HG03460 (cell line): ENCODE measurements at regions not wholly inside any gene's neighbourhood (a gene's known extent, or its start where the extent isn't known, plus 50 kb on each side); places are given as distances from the start of the nearest gene placed in this dataset.

Source experiments
- ATAC-seq: cut with Tn5 transposase; IDR thresholded peaks from one replicate; pipeline ENCODE4 v1.9.1; 2021; ENCODE audit not compliant: unreplicated experiment

GRCh38 chr18:70491734-70492348, 203.0 kb downstream of the SOCS6 start:
- peak; percentile 73 for ATAC-seq

GRCh38 chr18:70489986-70490933, 201.4 kb downstream of the SOCS6 start:
- peak; percentile 62 for ATAC-seq

- no peak for ATAC-seq
Measured at GRCh38 chr18:70489571-70489970, 200.7 kb downstream of the SOCS6 start.

- no peak for ATAC-seq
Measured at GRCh38 chr18:70469916-70470315, 181.1 kb downstream of the SOCS6 start.

- ATAC-seq: no peak
Measured at GRCh38 chr18:70468861-70469547, 180.2 kb downstream of the SOCS6 start.

- ATAC-seq: no peak
Measured at GRCh38 chr18:70464343-70465114, 175.7 kb downstream of the SOCS6 start.

GRCh38 chr18:70463085-70463484, 174.2 kb downstream of the SOCS6 start:
- no peak for ATAC-seq

- no peak for ATAC-seq
Measured at GRCh38 chr18:70462078-70462439, 173.2 kb downstream of the SOCS6 start.

GRCh38 chr18:70461323-70462077, 172.7 kb downstream of the SOCS6 start:
- no peak for ATAC-seq

GRCh38 chr18:70459731-70460130, 170.9 kb downstream of the SOCS6 start:
- ATAC-seq: no peak

- no peak for ATAC-seq
Measured at GRCh38 chr18:70459251-70459650, 170.4 kb downstream of the SOCS6 start.

- no peak for ATAC-seq
Measured at GRCh38 chr18:70457788-70458187, 168.9 kb downstream of the SOCS6 start.

GRCh38 chr18:70457223-70457622, 168.4 kb downstream of the SOCS6 start:
- no peak for ATAC-seq

GRCh38 chr18:70456376-70456775, 167.5 kb downstream of the SOCS6 start:
- ATAC-seq: no peak

- ATAC-seq: no peak
Measured at GRCh38 chr18:70455731-70456130, 166.9 kb downstream of the SOCS6 start.

GRCh38 chr18:70454704-70455322, 166.0 kb downstream of the SOCS6 start:
- ATAC-seq: peak; percentile 84

GRCh38 chr18:70453058-70453775, 164.4 kb downstream of the SOCS6 start:
- no peak for ATAC-seq

GRCh38 chr18:70452501-70452900, 163.7 kb downstream of the SOCS6 start:
- ATAC-seq: no peak
